ENCODE measurements at regions not wholly inside any gene's neighbourhood (a gene's known extent, or its start where the extent isn't known, plus 50 kb on each side); places are given as distances from the start of the nearest gene placed in this dataset.

DNA sequence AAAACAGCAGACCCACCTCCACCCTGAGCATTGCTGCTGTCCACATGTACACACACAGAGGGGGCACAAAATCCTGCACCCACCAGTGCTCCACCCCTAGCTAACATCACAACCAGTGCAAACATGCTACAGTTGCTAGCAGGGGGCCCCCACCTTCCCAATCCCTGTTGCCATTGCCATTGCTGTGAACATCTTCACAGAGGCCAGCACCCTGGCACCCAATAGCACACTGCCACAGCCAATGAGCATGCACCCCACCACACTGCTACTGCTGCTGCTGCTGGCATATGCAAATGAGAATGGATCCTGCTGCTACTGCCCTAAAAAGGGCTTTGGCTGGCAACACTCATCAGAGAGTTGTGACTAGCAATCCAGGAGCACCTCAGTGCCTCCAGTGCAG lies 1061.9 kb downstream of the ARAP2 start:
- no peak overlapping the region for H2BK120ac ChIP-seq (replicated peaks; ENCODE audit: low read depth, low read length)
- H3K14ac ChIP-seq (ENCODE audit: insufficient read length) = no peak overlapping the region
- no peaks in the 10 kb centered on the region for H3K9me3 ChIP-seq (ENCODE audit: insufficient read depth in 2 of 2, low read depth in 1 of 2, low read length in 1 of 2)
- ChIA-PET POLR2A (ENCODE audit: partially characterized antibody) (no interaction called here), CTCF (ENCODE audit: partially characterized antibody) (no interaction called here)
- no peak overlapping the region for H3K4me3 ChIP-seq (ENCODE audit: extremely low read depth in 1 of 4, insufficient read depth in 2 of 4, low read depth in 3 of 4, low read length in 4 of 4)
- H3K79me2 ChIP-seq (ENCODE audit: control insufficient read depth in 1 of 2, insufficient read depth in 2 of 2, low read length in 2 of 2) = no peaks in the 10 kb centered on the region
- no peak overlapping the region for H3K9ac ChIP-seq (replicated peaks in 1 of 4; ENCODE audit: extremely low read depth in 1 of 4, low read depth in 3 of 4, low read length in 3 of 4)
- H3K4me2 ChIP-seq (ENCODE audit: insufficient read depth in 1 of 2, low read depth in 2 of 2, low read length in 2 of 2) = no peak overlapping the region
- H3K79me1 ChIP-seq (ENCODE audit: low read depth, low read length) = no peaks in the 10 kb centered on the region
- no peaks in the 10 kb centered on the region for H3K27me3 ChIP-seq (replicated peaks in 1 of 4; ENCODE audit: control insufficient read depth in 3 of 4, extremely low read depth in 1 of 4, insufficient read depth in 3 of 4, low read length in 3 of 4)
- no peak overlapping the region for H2BK5ac ChIP-seq (ENCODE audit: low read depth, low read length)
- H4K91ac ChIP-seq (replicated peaks; ENCODE audit: insufficient read length, low read length) = peak overlapping the region; percentile 37
- no peaks in the 10 kb centered on the region for H4K20me1 ChIP-seq (replicated peaks in 1 of 2; ENCODE audit: control insufficient read depth in 1 of 2, insufficient read depth in 2 of 2, low read length in 2 of 2)
- no peak overlapping the region for H2AK5ac ChIP-seq (ENCODE audit: low read depth, low read length)
- H2BK20ac ChIP-seq (ENCODE audit: low read length) = no peak overlapping the region
- DNase-seq (ENCODE audit: low read depth in 1 of 2, low spot score in 2 of 2) (no peak), FAIRE-seq (no peak)
- no peak overlapping the region for H3K27ac ChIP-seq (ENCODE audit: low read depth, low read length)
- no peaks in the 10 kb centered on the region for H3K23me2 ChIP-seq (ENCODE audit: low read depth, low read length)
- no peak overlapping the region for H3K56ac ChIP-seq (replicated peaks; ENCODE audit: insufficient read length, low read depth, low read length)
- H2BK15ac ChIP-seq (ENCODE audit: low read length) = no peak overlapping the region
- no peak overlapping the region for H3K23ac ChIP-seq (ENCODE audit: insufficient read length)
- H3K4me1 ChIP-seq (replicated peaks in 1 of 4; ENCODE audit: control insufficient read depth in 3 of 4, insufficient read depth in 4 of 4, low read length in 3 of 4) = peaks cover 0 to 5% (median 0%) of the 10 kb centered on the region in 4 experiments; a peak in 1 of 7 replicates
- no peak overlapping the region for H3K18ac ChIP-seq (ENCODE audit: extremely low read depth, low read length)
- no peak overlapping the region for H2BK12ac ChIP-seq (ENCODE audit: low read depth, low read length)
- TF ChIP-seq MAFK (IDR thresholded peaks at IDR 0.05; ENCODE audit: low read depth, low read length) (no peak), SAP30 (IDR thresholded peaks at IDR 0.05; ENCODE audit: insufficient read depth, insufficient replicate concordance, low read length) (no peak), HDAC6 (IDR thresholded peaks at IDR 0.05; ENCODE audit: low read depth, low read length) (no peak), PHF8 (conservative IDR thresholded peaks at IDR 0.05; ENCODE audit: low read depth, low read length) (no peak), YY1 (IDR thresholded peaks at IDR 0.05; ENCODE audit: low read depth, low read length) (no peak), CREB1 (IDR thresholded peaks at IDR 0.05) (no peak), NRF1 (IDR thresholded peaks at IDR 0.05; ENCODE audit: low read depth, low read length) (no peak), CTCF (IDR thresholded peaks at IDR 0.05; ENCODE audit: control extremely low read depth in 1 of 3, insufficient read depth in 1 of 3, low read depth in 1 of 3, low read length in 3 of 3) (no peak), TAF1 (IDR thresholded peaks at IDR 0.05; ENCODE audit: low read depth, low read length) (no peak), POU5F1 (IDR thresholded peaks at IDR 0.05; ENCODE audit: low read depth, low read length) (no peak)
- TF ChIP-seq, protein P1, sequence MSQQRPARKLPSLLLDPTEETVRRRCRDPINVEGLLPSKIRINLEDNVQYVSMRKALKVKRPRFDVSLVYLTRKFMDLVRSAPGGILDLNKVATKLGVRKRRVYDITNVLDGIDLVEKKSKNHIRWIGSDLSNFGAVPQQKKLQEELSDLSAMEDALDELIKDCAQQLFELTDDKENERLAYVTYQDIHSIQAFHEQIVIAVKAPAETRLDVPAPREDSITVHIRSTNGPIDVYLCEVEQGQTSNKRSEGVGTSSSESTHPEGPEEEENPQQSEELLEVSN (IDR thresholded peaks at IDR 0.05) = no peak
- TF ChIP-seq, protein P2, sequence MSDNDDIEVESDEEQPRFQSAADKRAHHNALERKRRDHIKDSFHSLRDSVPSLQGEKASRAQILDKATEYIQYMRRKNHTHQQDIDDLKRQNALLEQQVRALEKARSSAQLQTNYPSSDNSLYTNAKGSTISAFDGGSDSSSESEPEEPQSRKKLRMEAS (IDR thresholded peaks at IDR 0.05) = no peak
- H3K36me3 ChIP-seq (ENCODE audit: control insufficient read depth in 2 of 4, insufficient read depth in 4 of 4, low read length in 3 of 4) = no peaks in the 10 kb centered on the region
- no peak overlapping the region for H3K4ac ChIP-seq (replicated peaks; ENCODE audit: insufficient read length, low read depth, low read length)
- H4K8ac ChIP-seq (ENCODE audit: extremely low read depth, insufficient read depth, low read length) = no peak overlapping the region
- H2AFZ ChIP-seq (ENCODE audit: low read length) = 0 out of 2 replicates have a peak overlapping the region, but pooled peaks have one; percentile 32
- no peak overlapping the region for H4K5ac ChIP-seq (ENCODE audit: insufficient read length, low read depth, low read length)
